AG04450 (cell line): ENCODE measurements at regions not wholly inside any gene's neighbourhood (a gene's known extent, or its start where the extent isn't known, plus 50 kb on each side); places are given as distances from the start of the nearest gene placed in this dataset.

Experiments used
- CTCF ChIA-PET: fragments of 300-600, 350-600 bp; formaldehyde crosslinking; extraction: SDS; loops from one replicate; lab custom pipeline; 2022; ENCODE audit warnings: antibody characterized with exemption, inconsistent platforms; lab: Charles Lee
- POLR2A ChIA-PET: fragments of 350-600 bp; formaldehyde crosslinking; extraction: SDS; loops from one replicate; lab custom pipeline; 2021; ENCODE audit warnings: antibody characterized with exemption, inconsistent platforms; lab: Yijun Ruan, JAX
- DNase-seq: peaks from one replicate; pipeline ENCODE4 v3.0.0-alpha.2; 2011; ENCODE audit warnings: low read depth, low spot score
- H3K27ac ChIP-seq: one replicate; pipeline ENCODE4 v1.5.1; 2012; ENCODE audit warnings: low read depth, low read length, control low read depth
- H3K27me3 ChIP-seq: one replicate; pipeline ENCODE4 v1.6.0; 2012; ENCODE audit warnings: low read length; ENCODE audit not compliant: control insufficient read depth, insufficient read depth
- H3K4me3 ChIP-seq: 2 replicates; pipeline ENCODE4 v1.5.1; 2011; ENCODE audit warnings: mild to moderate bottlenecking, low read depth, low read length, control low read depth
- H3K9me3 ChIP-seq: 2 replicates; pipeline ENCODE4 v1.5.1; 2012; ENCODE audit warnings: low read length; ENCODE audit not compliant: control insufficient read depth, insufficient read depth
- CTCF ChIP-seq: IDR thresholded peaks from 2 replicates; pipeline ENCODE4 v1.5.1; 2011; ENCODE audit warnings: low read depth, low read length, control low read depth, inconsistent platforms

- no peak overlapping the region for H3K27ac ChIP-seq
- DNase-seq = no peak
- no peak overlapping the region for H3K4me3 ChIP-seq
- CTCF ChIA-PET = no interaction called here
- H3K9me3 ChIP-seq = no peaks in the 10 kb centered on the region
- no peak for TF ChIP-seq CTCF
- peaks cover 30% of the 10 kb centered on the region for H3K27me3 ChIP-seq
- POLR2A ChIA-PET = no interaction called here
Observed at GRCh38 chr2:45272549-45273265, 263.5 kb upstream of the SIX2 start.

DNA sequence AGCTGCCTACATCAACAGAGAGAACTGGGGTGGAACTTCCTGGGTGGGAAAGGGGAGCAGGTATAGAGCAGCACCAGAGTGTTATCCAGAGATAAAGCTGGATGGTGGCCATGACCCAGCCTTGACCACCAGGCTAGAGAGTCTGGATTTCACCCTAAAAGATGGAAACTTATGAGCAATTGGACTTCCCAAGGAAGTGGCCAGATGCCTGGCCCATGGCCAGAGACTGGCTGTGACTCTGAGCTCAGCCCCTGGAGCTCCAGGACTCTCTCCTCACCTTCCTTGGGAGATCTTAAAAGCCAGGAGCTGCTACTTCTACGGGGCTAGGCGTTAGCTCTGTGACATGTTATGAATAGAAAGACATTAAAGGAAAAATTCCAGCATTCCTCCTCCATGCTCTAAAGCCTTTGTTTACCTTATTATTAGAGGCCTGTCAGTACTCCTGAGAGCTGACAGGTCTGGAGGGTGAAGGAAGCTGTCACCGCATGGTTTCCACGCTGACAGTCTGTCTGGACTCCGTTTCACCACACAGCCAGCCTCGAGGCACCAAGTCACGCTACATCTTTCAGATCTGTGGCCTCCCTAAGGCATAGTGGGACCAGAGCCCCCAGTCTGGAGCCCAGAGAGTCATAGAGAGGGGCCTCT lies 260.0 kb upstream of the SIX2 start:
- no peak for TF ChIP-seq CTCF
- ChIA-PET POLR2A (no interaction called here), CTCF (interaction anchor here (0.8 to 1.1 kb wide), 2 partner anchors 31 to 225 kb away, joined by 3 read pairs; no protein-coding TSS in a partner anchor)
- DNase-seq = no peak
- Histone ChIP-seq H3K4me3 (no peak overlapping the region), H3K27me3 (peaks cover 27% of the 10 kb centered on the region), H3K9me3 (peaks cover 3% of the 10 kb centered on the region; the same call in 1 of the 2 replicates), H3K27ac (no peak overlapping the region)

DNA sequence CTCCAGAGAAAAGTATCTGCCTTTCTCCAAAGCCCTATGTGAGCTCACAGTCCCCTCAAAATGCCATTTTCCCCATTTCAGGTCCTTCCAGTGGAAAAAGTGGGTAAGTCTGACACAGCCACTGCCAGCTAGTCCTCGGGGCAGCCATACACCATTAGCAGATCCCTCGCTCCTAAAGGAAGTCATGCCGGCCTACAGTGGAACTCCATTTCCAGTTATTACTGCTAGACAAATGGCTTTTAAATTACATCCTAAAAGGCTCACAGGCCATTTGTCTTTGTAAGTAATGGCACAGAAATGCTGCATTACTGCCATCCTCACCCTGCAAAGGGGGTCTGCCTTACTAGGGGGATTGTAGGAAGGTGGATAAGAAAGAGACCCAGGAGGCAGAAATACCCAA lies 259.4 kb upstream of the SIX2 start:
- Histone ChIP-seq H3K27ac (no peak overlapping the region), H3K27me3 (peaks cover 28% of the 10 kb centered on the region), H3K9me3 (peaks cover 3% of the 10 kb centered on the region; the same call in 1 of the 2 replicates), H3K4me3 (no peak overlapping the region)
- ChIA-PET POLR2A (no interaction called here), CTCF (interaction anchor here (0.8 to 1.1 kb wide), 2 partner anchors 30 to 226 kb away, joined by 3 read pairs; no protein-coding TSS in a partner anchor)
- DNase-seq = no peak
- no peak for TF ChIP-seq CTCF

DNA sequence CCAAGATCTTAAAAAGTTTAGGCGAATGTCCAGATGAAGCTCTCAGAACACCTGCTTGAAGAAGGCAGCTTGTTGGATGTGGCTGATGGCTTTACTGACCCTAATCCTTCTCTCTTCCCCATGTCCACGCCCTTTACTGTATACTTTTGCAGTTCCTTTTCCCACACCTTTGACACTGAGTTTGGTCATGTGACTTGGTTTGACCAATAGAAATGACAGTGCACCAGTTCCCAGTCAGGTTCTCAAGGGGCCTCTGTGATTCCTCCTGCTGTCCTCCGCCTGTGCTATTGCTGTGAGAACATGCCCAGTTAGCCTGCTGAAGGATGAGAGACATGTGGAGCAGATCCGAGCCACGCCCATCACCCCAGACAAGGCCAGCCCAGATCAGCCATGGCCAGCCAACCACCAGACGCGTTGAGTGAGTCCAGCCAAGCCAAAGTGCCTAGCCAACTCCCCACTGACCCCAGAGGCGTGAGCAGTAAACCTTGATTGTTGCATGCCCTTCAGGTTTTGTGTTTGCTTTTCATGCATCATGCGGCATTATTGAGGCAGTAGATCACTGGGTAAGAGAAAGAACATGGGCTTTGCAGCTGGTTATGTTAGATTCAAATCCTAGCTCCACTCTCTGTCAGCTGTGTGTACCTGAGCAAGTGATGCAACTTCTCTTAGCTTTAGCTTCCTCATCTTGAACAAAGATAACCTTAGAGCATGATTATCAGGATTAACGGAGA lies 258.0 kb upstream of the SIX2 start:
- DNase-seq = no peak
- Histone ChIP-seq H3K27me3 (peaks cover 27% of the 10 kb centered on the region), H3K9me3 (peaks cover 3% of the 10 kb centered on the region; the same call in 1 of the 2 replicates), H3K27ac (no peak overlapping the region), H3K4me3 (no peak overlapping the region)
- CTCF ChIA-PET = no interaction called here
- TF ChIP-seq CTCF = no peak
- POLR2A ChIA-PET = interaction anchor here (0.5 kb wide), 1 partner anchor 20 kb away, joined by 3 read pairs; no protein-coding TSS in a partner anchor
